ENCODE measurements at regions not wholly inside any gene's neighbourhood (a gene's known extent, or its start where the extent isn't known, plus 50 kb on each side); places are given as distances from the start of the nearest gene placed in this dataset.

DNA sequence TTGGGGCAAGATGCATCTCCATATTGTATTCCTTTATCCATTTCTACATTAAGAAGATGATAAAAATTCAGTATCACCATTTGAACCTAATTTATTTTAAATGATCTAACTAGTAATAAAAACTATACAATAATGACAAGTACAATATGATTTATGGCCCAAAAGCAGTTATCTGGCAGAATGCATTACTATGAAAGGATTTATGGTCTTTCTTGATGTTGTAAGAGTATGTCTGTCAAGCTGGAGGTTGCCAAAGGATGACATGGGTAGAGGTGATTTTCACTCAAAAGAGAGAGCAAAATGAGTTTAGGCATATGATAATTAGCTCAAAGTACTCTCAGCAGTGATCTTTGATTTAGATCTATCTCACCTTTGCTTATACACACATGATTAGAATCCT lies 54.2 kb upstream of the MAP2 start:
- DNase-seq, result no peak
- Histone ChIP-seq H3K27ac (no peak overlapping the region), H3K4me3 (no peak overlapping the region)

GRCh38 chr2:209371407-209371806 lies 52.4 kb upstream of the MAP2 start:
- Histone ChIP-seq H3K36me3 (no peaks in the 10 kb centered on the region), H3K27me3 (no peaks in the 10 kb centered on the region), H3K9me3 (peaks cover 0 to 1% (median 0%) of the 10 kb centered on the region in 4 donors), H3K4me1 (no peaks in the 10 kb centered on the region), H3K27ac (no peak overlapping the region), H3K4me3 (no peak overlapping the region)
- TF ChIP-seq POLR2A (IDR thresholded peaks at IDR 0.05) (no peak), CTCF (IDR thresholded peaks at IDR 0.05) (no peak)
- DNase-seq, result no peak

More for the DNA sequence above, 54.2 kb upstream of the MAP2 start:
- Histone ChIP-seq H3K4me1 (no peaks in the 10 kb centered on the region), H3K36me3 (no peaks in the 10 kb centered on the region), H3K27me3 (no peaks in the 10 kb centered on the region), H3K9me3 (no peaks in the 10 kb centered on the region)
- TF ChIP-seq CTCF (IDR thresholded peaks at IDR 0.05), result no peak
- TF ChIP-seq POLR2A (IDR thresholded peaks at IDR 0.05), result no peak

Small RNAs in the stretch of these regions (small RNA-seq; reads per million reads assigned to genes)
- gene RNA5SP117, result 0 reads per million in 2 donors

Data from Peyer's patch (tissue), 4 donors.